Transverse colon (tissue), 4 donors: ENCODE measurements at regions not wholly inside any gene's neighbourhood (a gene's known extent, or its start where the extent isn't known, plus 50 kb on each side); places are given as distances from the start of the nearest gene placed in this dataset.

Source experiments
- DNase-seq: peaks from one replicate; pipeline ENCODE4 v3.0.0-alpha.2; 2019
- H3K27ac ChIP-seq, 4 donors: fragments of 200-600 bp; sonication (generic); 2 replicates each; pipeline ENCODE4 v1.5.1; 2016 to 2018; ENCODE audit warnings: inconsistent platforms in 4 of 4
- H3K27me3 ChIP-seq: fragments of 200-600 bp; sonication (generic); 2 replicates; pipeline ENCODE4 v1.5.1; 2017; ENCODE audit warnings: inconsistent platforms
- H3K36me3 ChIP-seq, 4 donors: fragments of 200-600 bp; sonication (generic); 2 replicates each; pipeline ENCODE4 v1.5.1; 2017 to 2019; ENCODE audit warnings: inconsistent platforms in 4 of 4
- H3K4me1 ChIP-seq, 4 donors: fragments of 200-600 bp; sonication (generic); 2 replicates each; pipeline ENCODE4 v1.5.1; 2017 to 2020; ENCODE audit warnings: inconsistent platforms in 4 of 4
- H3K4me3 ChIP-seq, 4 donors: fragments of 200-600 bp; sonication (generic); 1 replicate in 1 of 4; 2 replicates in 3 of 4; pipeline versions ENCODE4 v1.5.1 to v1.6.1; 2017 to 2019; ENCODE audit warnings: inconsistent platforms in 4 of 4
- H3K9me3 ChIP-seq, 2 donors: fragments of 200-600 bp; sonication (generic); 2 replicates each; pipeline ENCODE4 v1.5.1; 2017 to 2019; ENCODE audit warnings: inconsistent platforms in 2 of 2
- CTCF ChIP-seq, 5 experiments: fragments of 200-600 bp in 3 of 5; fragments of 450-650 bp in 2 of 5; sonication (generic) in 3 of 5; IDR thresholded peaks; 1 replicate in 2 of 5; 2 replicates in 3 of 5; pipeline ENCODE4 v1.5.1; 2016 to 2017; ENCODE audit warnings: antibody characterized with exemption in 5 of 5, inconsistent platforms in 3 of 5, mild to moderate bottlenecking in 2 of 5, moderate library complexity in 1 of 5
- EP300 ChIP-seq: sonication (generic); formaldehyde crosslinking; IDR thresholded peaks from one replicate; pipeline ENCODE4 v1.6.1; 2017; ENCODE audit warnings: antibody characterized with exemption, low read depth
- POLR2A ChIP-seq: fragments of 450-650 bp; IDR thresholded peaks from one replicate; pipeline ENCODE4 v1.6.1; 2016; ENCODE audit warnings: antibody characterized with exemption, mild to moderate bottlenecking, moderate library complexity
- POLR2AphosphoS5 ChIP-seq, 3 donors: sonication (generic); formaldehyde crosslinking; IDR thresholded peaks; one replicate each; pipeline ENCODE4 v1.6.1; 2016; ENCODE audit warnings: antibody characterized with exemption in 3 of 3
- WGBS, 2 donors: methylation state at CpG; one replicate each; pipeline ENCODE4 v1.1.5; 2018; ENCODE audit warnings: low coverage in 1 of 2; 5-methylcytosine and 5-hydroxymethylcytosine counted together
- in situ Hi-C, 4 donors: fragments of 200-750 bp; cut with MboI; loops; one replicate each; pipeline versions ENCODE4 v1.15.0 to v1.15.1; 2017; ENCODE audit warnings: low sequenced_read_pairs in 3 of 4, low pct_ligation_motif_present in 1 of 4, low pct_unique_long_range_greater_than_20kb in 1 of 4
- intact Hi-C: fragments of 100-400 bp; cut with DNase I; formaldehyde crosslinking; loops from one replicate; pipeline ENCODE4 v1.15.1; 2023; ENCODE audit warnings: low total_unique reads

GRCh38 chr13:31499274-31499673 is 240.1 kb upstream of the RXFP2 start:
- in situ Hi-C loops (no loop called here), intact Hi-C loops (no loop called here)
- no peaks in the 10 kb centered on the region for H3K4me1 ChIP-seq
- no peaks in the 10 kb centered on the region for H3K36me3 ChIP-seq
- H3K4me3 ChIP-seq = no peak overlapping the region
- no peak for DNase-seq
- no peak for TF ChIP-seq POLR2A
- no peak for TF ChIP-seq EP300
- TF ChIP-seq POLR2AphosphoS5 (IDR thresholded peaks at IDR 0.05) = no peak
- TF ChIP-seq CTCF (IDR thresholded peaks at IDR 0.05) = no peak
- no peak overlapping the region for H3K27ac ChIP-seq
- no peaks in the 10 kb centered on the region for H3K9me3 ChIP-seq
- H3K27me3 ChIP-seq = no peaks in the 10 kb centered on the region

GRCh38 chr13:31503626-31504025 is 235.7 kb upstream of the RXFP2 start:
- H3K4me1 ChIP-seq = no peaks in the 10 kb centered on the region
- TF ChIP-seq POLR2AphosphoS5 (IDR thresholded peaks at IDR 0.05) (no peak), EP300 (no peak), CTCF (IDR thresholded peaks at IDR 0.05) (no peak), POLR2A (no peak)
- WGBS, 2 donors = 64 to 78% methylated on average over 3 of the region's 3 CpGs
- intact Hi-C loops = no loop called here
- H3K27ac ChIP-seq = no peak overlapping the region
- H3K9me3 ChIP-seq = no peaks in the 10 kb centered on the region
- in situ Hi-C loops = no loop called here
- H3K4me3 ChIP-seq = no peak overlapping the region
- H3K36me3 ChIP-seq = no peaks in the 10 kb centered on the region
- H3K27me3 ChIP-seq = no peaks in the 10 kb centered on the region
- DNase-seq = no peak

- Histone ChIP-seq H3K9me3 (no peaks in the 10 kb centered on the region), H3K27ac (no peak overlapping the region), H3K36me3 (no peaks in the 10 kb centered on the region), H3K4me3 (no peak overlapping the region), H3K4me1 (no peaks in the 10 kb centered on the region), H3K27me3 (no peaks in the 10 kb centered on the region)
- DNase-seq = no peak
- TF ChIP-seq POLR2A = no peak
- TF ChIP-seq EP300 = no peak
- no peak for TF ChIP-seq CTCF (IDR thresholded peaks at IDR 0.05)
- no peak for TF ChIP-seq POLR2AphosphoS5 (IDR thresholded peaks at IDR 0.05)
- WGBS, 2 donors = 85% methylated on average over 3 of the region's 3 CpGs
- in situ Hi-C loops (no loop called here), intact Hi-C loops (no loop called here)
These were observed 234.4 kb upstream of the RXFP2 start for GRCh38 chr13:31504918-31505317.

- Histone ChIP-seq H3K4me3 (no peak overlapping the region), H3K36me3 (no peaks in the 10 kb centered on the region), H3K27ac (no peak overlapping the region), H3K9me3 (no peaks in the 10 kb centered on the region), H3K4me1 (no peaks in the 10 kb centered on the region), H3K27me3 (no peaks in the 10 kb centered on the region)
- in situ Hi-C loops (no loop called here), intact Hi-C loops (no loop called here)
- WGBS, 2 donors = 50 to 55% methylated on average over 3 of the region's 3 CpGs
- TF ChIP-seq EP300 = no peak
- no peak for TF ChIP-seq CTCF (IDR thresholded peaks at IDR 0.05)
- no peak for TF ChIP-seq POLR2A
- TF ChIP-seq POLR2AphosphoS5 (IDR thresholded peaks at IDR 0.05) = no peak
- DNase-seq = no peak
These were observed 227.0 kb upstream of the RXFP2 start for GRCh38 chr13:31512331-31512730.
